HL-60 (cell line): ENCODE measurements at regions not wholly inside any gene's neighbourhood (a gene's known extent, or its start where the extent isn't known, plus 50 kb on each side); places are given as distances from the start of the nearest gene placed in this dataset.
A peak's percentile ranks its signal among the peaks of the same experiment; 100 is the strongest.

Source experiments
- DNase-seq, 2 experiments: peaks; one replicate each; pipeline ENCODE4 v3.0.0-alpha.2; 2010 to 2020; ENCODE audit warnings: low read depth in 1 of 2, low spot score in 1 of 2
- H3K27ac ChIP-seq: fragments of 250-450 bp; sonication (Bioruptor Pico); replicated peaks from 2 replicates; pipeline ENCODE4 v1.5.1; 2020; ENCODE audit warnings: mild to moderate bottlenecking, moderate library complexity
- H3K27me3 ChIP-seq: fragments of 250-450 bp; sonication (Bioruptor Pico); 2 replicates; pipeline ENCODE4 v1.5.1; 2021; ENCODE audit warnings: mild to moderate bottlenecking, moderate library complexity; ENCODE audit not compliant: insufficient read depth, poor library complexity, severe bottlenecking
- H3K4me3 ChIP-seq: replicated peaks from 2 replicates; pipeline ENCODE4 v1.5.1; 2011; ENCODE audit warnings: mild to moderate bottlenecking, control low read depth, low read length; ENCODE audit not compliant: insufficient read depth
- GABPA ChIP-seq: IDR thresholded peaks from 2 replicates; pipeline ENCODE4 v1.6.1; 2012; ENCODE audit warnings: low read depth
- POLR2AphosphoS5 ChIP-seq: IDR thresholded peaks from 2 replicates; pipeline ENCODE4 v1.6.1; 2012; ENCODE audit warnings: low read depth
- SPI1 ChIP-seq: IDR thresholded peaks from 2 replicates; pipeline ENCODE4 v1.6.1; 2012; ENCODE audit warnings: low read depth, mild to moderate bottlenecking, borderline replicate concordance
- TF ChIP-seq, protein P1 (sequence below): IDR thresholded peaks from one replicate; pipeline ENCODE4 v1.5.1; 2011; ENCODE audit warnings: low read length, control low read depth, inconsistent platforms; ENCODE audit not compliant: insufficient read depth
- TF ChIP-seq, protein P2 (sequence below): IDR thresholded peaks from 2 replicates; pipeline ENCODE4 v1.6.1; 2012; ENCODE audit warnings: low read depth; ENCODE audit not compliant: insufficient replicate concordance

DNA sequence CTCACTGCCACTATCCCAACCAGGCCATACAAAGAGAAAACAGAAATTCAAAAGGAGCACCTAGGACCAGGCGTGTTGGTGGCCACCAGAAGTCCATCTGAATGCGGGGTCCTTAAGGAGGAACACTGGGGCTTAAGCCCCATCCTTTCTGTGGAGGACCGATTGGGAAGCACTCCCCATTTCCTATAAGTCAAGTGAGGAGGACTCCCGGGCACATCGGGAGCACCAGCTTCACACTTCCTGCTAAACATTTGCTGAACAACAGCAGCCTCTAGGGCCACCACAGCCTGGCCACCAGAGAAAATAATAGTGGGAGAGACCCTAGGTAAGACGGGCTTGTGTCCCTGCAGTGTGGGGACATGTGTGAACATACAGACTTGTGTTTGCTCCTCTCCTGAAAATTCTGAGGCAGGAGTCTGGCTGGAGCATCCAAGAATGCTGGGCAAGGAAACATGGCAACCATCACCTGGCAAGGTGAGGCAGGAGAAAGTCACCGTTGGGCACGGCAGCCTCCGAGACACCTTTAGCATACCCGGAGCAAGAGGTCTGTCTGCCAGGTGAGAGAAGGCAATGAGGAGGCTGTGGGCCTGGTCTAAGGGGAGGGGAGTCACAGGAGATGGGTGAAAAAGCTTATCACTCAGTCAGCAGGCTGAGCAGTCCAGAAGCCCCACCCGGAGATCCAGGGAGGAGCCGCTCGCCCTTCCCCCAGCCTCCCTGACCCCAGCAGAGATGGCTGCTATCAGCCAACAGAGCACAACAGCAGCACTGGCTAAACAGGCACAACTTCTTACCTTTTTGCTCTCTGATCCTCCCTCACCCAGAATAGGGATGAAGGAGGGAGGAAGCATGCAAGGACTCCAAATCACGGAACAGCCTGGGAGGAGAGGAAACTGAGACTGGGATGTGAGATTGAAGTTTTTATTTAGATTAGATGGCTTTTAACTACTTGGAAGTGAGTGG, 282.3 kb downstream of the EIPR1 start:
- TF ChIP-seq POLR2AphosphoS5 = no peak
- TF ChIP-seq, protein P1, sequence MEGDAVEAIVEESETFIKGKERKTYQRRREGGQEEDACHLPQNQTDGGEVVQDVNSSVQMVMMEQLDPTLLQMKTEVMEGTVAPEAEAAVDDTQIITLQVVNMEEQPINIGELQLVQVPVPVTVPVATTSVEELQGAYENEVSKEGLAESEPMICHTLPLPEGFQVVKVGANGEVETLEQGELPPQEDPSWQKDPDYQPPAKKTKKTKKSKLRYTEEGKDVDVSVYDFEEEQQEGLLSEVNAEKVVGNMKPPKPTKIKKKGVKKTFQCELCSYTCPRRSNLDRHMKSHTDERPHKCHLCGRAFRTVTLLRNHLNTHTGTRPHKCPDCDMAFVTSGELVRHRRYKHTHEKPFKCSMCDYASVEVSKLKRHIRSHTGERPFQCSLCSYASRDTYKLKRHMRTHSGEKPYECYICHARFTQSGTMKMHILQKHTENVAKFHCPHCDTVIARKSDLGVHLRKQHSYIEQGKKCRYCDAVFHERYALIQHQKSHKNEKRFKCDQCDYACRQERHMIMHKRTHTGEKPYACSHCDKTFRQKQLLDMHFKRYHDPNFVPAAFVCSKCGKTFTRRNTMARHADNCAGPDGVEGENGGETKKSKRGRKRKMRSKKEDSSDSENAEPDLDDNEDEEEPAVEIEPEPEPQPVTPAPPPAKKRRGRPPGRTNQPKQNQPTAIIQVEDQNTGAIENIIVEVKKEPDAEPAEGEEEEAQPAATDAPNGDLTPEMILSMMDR = no peak
- no peak for TF ChIP-seq GABPA
- Histone ChIP-seq H3K27me3 (no peaks in the 10 kb centered on the region), H3K27ac (no peak overlapping the region), H3K4me3 (no peak overlapping the region)
- DNase-seq = no peak

DNA sequence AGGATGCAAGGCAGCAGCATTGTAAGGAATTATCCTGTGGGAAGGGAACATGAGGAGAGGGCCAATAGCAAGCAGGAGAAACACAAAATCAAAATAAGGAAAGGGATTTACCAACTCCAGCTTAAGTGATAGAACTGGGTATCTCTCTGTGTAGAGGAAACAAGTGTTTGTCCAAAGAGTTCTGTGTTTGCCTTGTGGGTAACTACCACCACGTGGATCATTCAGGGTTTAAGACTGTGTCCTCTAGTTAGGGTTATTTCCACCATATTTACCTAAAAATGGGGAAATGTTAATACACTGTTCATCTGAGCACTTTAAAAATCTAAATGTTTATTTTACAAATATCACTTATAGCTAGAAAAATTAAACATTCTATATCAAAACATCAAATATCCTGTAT, 283.3 kb downstream of the EIPR1 start:
- no peak for DNase-seq
- Histone ChIP-seq H3K4me3 (no peak overlapping the region), H3K27me3 (no peaks in the 10 kb centered on the region), H3K27ac (no peak overlapping the region)
- no peak for TF ChIP-seq GABPA
- TF ChIP-seq POLR2AphosphoS5 = no peak
- TF ChIP-seq, protein P1 = no peak
- no peak for TF ChIP-seq SPI1
- TF ChIP-seq, protein P2, sequence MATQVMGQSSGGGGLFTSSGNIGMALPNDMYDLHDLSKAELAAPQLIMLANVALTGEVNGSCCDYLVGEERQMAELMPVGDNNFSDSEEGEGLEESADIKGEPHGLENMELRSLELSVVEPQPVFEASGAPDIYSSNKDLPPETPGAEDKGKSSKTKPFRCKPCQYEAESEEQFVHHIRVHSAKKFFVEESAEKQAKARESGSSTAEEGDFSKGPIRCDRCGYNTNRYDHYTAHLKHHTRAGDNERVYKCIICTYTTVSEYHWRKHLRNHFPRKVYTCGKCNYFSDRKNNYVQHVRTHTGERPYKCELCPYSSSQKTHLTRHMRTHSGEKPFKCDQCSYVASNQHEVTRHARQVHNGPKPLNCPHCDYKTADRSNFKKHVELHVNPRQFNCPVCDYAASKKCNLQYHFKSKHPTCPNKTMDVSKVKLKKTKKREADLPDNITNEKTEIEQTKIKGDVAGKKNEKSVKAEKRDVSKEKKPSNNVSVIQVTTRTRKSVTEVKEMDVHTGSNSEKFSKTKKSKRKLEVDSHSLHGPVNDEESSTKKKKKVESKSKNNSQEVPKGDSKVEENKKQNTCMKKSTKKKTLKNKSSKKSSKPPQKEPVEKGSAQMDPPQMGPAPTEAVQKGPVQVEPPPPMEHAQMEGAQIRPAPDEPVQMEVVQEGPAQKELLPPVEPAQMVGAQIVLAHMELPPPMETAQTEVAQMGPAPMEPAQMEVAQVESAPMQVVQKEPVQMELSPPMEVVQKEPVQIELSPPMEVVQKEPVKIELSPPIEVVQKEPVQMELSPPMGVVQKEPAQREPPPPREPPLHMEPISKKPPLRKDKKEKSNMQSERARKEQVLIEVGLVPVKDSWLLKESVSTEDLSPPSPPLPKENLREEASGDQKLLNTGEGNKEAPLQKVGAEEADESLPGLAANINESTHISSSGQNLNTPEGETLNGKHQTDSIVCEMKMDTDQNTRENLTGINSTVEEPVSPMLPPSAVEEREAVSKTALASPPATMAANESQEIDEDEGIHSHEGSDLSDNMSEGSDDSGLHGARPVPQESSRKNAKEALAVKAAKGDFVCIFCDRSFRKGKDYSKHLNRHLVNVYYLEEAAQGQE = no peak

DNA sequence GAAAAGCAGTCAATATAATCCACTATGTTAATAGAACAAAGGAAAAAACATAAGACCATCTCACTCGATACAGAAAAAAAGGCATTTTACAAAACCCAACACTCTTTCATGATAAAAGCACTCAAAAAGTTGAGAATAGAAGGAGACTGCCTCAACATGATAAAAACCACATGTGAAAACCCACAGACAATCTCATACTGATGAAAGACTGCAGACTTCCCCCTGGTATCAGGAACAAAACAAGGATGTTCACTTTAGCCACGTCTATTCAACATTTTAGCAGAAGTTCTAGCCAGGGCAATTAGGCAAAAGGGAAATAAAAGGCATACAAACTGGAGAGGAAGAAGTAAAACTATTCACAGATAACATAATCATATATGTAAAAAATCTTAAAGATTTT, 285.9 kb downstream of the EIPR1 start:
- no peak overlapping the region for H3K27ac ChIP-seq
- H3K4me3 ChIP-seq = no peak overlapping the region
- TF ChIP-seq SPI1 (peak; percentile 45; the same call in 1 of the 2 replicates), GABPA (no peak), POLR2AphosphoS5 (no peak)
- TF ChIP-seq, protein P2 = no peak
- TF ChIP-seq, protein P1 = no peak
- peak in 1 of 2 experiments; percentile 55 for DNase-seq
- H3K27me3 ChIP-seq = no peaks in the 10 kb centered on the region
